ENCODE measurements at regions not wholly inside any gene's neighbourhood (a gene's known extent, or its start where the extent isn't known, plus 50 kb on each side); places are given as distances from the start of the nearest gene placed in this dataset.
"Not testable (repeated sequence)": the region's sequence is repeated elsewhere in the genome, so short reads cannot be mapped to it uniquely, and the experiment has no call there.

- no peak for DNase-seq (ENCODE audit: low spot score)
Observed at GRCh38 chr18:62442391-62442790, 80.4 kb upstream of the ZCCHC2 start.

- no peak for DNase-seq (ENCODE audit: low spot score)
Observed at GRCh38 chr18:62445386-62445917, 77.4 kb upstream of the ZCCHC2 start.

- DNase-seq (ENCODE audit: low spot score): no peak
Observed at GRCh38 chr18:62446511-62446910, 76.3 kb upstream of the ZCCHC2 start.

- no peak for DNase-seq (ENCODE audit: low spot score)
Observed at GRCh38 chr18:62447652-62448051, 75.2 kb upstream of the ZCCHC2 start.

GRCh38 chr18:62448426-62448825 is 74.4 kb upstream of the ZCCHC2 start:
- no peak for DNase-seq (ENCODE audit: low spot score)

GRCh38 chr18:62449490-62450104 is 73.2 kb upstream of the ZCCHC2 start:
- DNase-seq (ENCODE audit: low spot score): no peak

GRCh38 chr18:62450175-62450545 is 72.7 kb upstream of the ZCCHC2 start:
- DNase-seq (ENCODE audit: low spot score): no peak

- peak; percentile 91 for DNase-seq (ENCODE audit: low spot score)
Observed at GRCh38 chr18:62450546-62451410, 72.0 kb upstream of the ZCCHC2 start.

- no peak for DNase-seq (ENCODE audit: low spot score)
Observed at GRCh38 chr18:62452280-62452831, 70.5 kb upstream of the ZCCHC2 start.

GRCh38 chr18:62453864-62454263 is 69.0 kb upstream of the ZCCHC2 start:
- DNase-seq (ENCODE audit: low spot score): no peak

- DNase-seq (ENCODE audit: low spot score): no peak
Observed at GRCh38 chr18:62454527-62454926, 68.3 kb upstream of the ZCCHC2 start.

- DNase-seq (ENCODE audit: low spot score): no peak
Observed at GRCh38 chr18:62455222-62455621, 67.6 kb upstream of the ZCCHC2 start.

- DNase-seq (ENCODE audit: low spot score): no peak
Observed at GRCh38 chr18:62457877-62458276, 64.9 kb upstream of the ZCCHC2 start.

- DNase-seq (ENCODE audit: low spot score): no peak
Observed at GRCh38 chr18:62458346-62458745, 64.5 kb upstream of the ZCCHC2 start.

GRCh38 chr18:62458868-62459716 is 63.7 kb upstream of the ZCCHC2 start:
- DNase-seq (ENCODE audit: low spot score): no peak

- DNase-seq (ENCODE audit: low spot score): no peak
Observed at GRCh38 chr18:62460851-62461300, 61.9 kb upstream of the ZCCHC2 start.

- DNase-seq (ENCODE audit: low spot score): no peak
Observed at GRCh38 chr18:62461591-62461990, 61.2 kb upstream of the ZCCHC2 start.

GRCh38 chr18:62464266-62464665 is 58.6 kb upstream of the ZCCHC2 start:
- no peak for DNase-seq (ENCODE audit: low spot score)

- DNase-seq (ENCODE audit: low spot score): not testable (repeated sequence)
Observed at GRCh38 chr18:62469131-62469530, 53.7 kb upstream of the ZCCHC2 start.
